ENCODE measurements at regions not wholly inside any gene's neighbourhood (a gene's known extent, or its start where the extent isn't known, plus 50 kb on each side); places are given as distances from the start of the nearest gene placed in this dataset.
A peak's percentile ranks its signal among the peaks of the same experiment; 100 is the strongest.

GRCh38 chr6:86728976-86729375 lies 208.4 kb upstream of the HTR1E start:
- TF ChIP-seq CTCF (IDR thresholded peaks at IDR 0.05; ENCODE audit: poor library complexity, severe bottlenecking), result no peak
- Histone ChIP-seq H3K4me1 (ENCODE audit: insufficient read depth, poor library complexity, severe bottlenecking) (no peaks in the 10 kb centered on the region), H3K27me3 (ENCODE audit: insufficient read depth, poor library complexity, severe bottlenecking) (no peaks in the 10 kb centered on the region), H3K9me3 (ENCODE audit: severe bottlenecking) (peaks cover 1% of the 10 kb centered on the region), H3K36me3 (ENCODE audit: low read depth) (no peaks in the 10 kb centered on the region), H3K4me3 (ENCODE audit: severe bottlenecking) (no peak overlapping the region), H3K27ac (ENCODE audit: poor library complexity, severe bottlenecking) (no peak overlapping the region)
- ATAC-seq (ENCODE audit: low read depth), result no peak
- DNase-seq (ENCODE audit: low spot score), result no peak

GRCh38 chr6:86724695-86725094 lies 212.6 kb upstream of the HTR1E start:
- Histone ChIP-seq H3K27ac (ENCODE audit: poor library complexity, severe bottlenecking) (peak overlapping the region; percentile 42), H3K9me3 (ENCODE audit: severe bottlenecking) (peaks cover 1% of the 10 kb centered on the region), H3K4me1 (ENCODE audit: insufficient read depth, poor library complexity, severe bottlenecking) (peaks cover 11% of the 10 kb centered on the region), H3K27me3 (ENCODE audit: insufficient read depth, poor library complexity, severe bottlenecking) (no peaks in the 10 kb centered on the region), H3K4me3 (ENCODE audit: severe bottlenecking) (no peak overlapping the region), H3K36me3 (ENCODE audit: low read depth) (no peaks in the 10 kb centered on the region)
- DNase-seq (ENCODE audit: low spot score) (no peak), ATAC-seq (ENCODE audit: low read depth) (no peak)
- no peak for TF ChIP-seq CTCF (IDR thresholded peaks at IDR 0.05; ENCODE audit: poor library complexity, severe bottlenecking)

GRCh38 chr6:86723729-86724128 lies 213.6 kb upstream of the HTR1E start:
- Histone ChIP-seq H3K4me1 (ENCODE audit: insufficient read depth, poor library complexity, severe bottlenecking) (peaks cover 11% of the 10 kb centered on the region), H3K4me3 (ENCODE audit: severe bottlenecking) (no peak overlapping the region), H3K27ac (ENCODE audit: poor library complexity, severe bottlenecking) (peak overlapping the region; percentile 42), H3K27me3 (ENCODE audit: insufficient read depth, poor library complexity, severe bottlenecking) (no peaks in the 10 kb centered on the region), H3K36me3 (ENCODE audit: low read depth) (no peaks in the 10 kb centered on the region), H3K9me3 (ENCODE audit: severe bottlenecking) (no peaks in the 10 kb centered on the region)
- DNase-seq (ENCODE audit: low spot score), result no peak
- no peak for TF ChIP-seq CTCF (IDR thresholded peaks at IDR 0.05; ENCODE audit: poor library complexity, severe bottlenecking)
- peak; percentile 85 for ATAC-seq (ENCODE audit: low read depth)

- peak; percentile 54 for ATAC-seq (ENCODE audit: low read depth)
- no peaks in the 10 kb centered on the region for H3K36me3 ChIP-seq (ENCODE audit: low read depth)
- no peak for DNase-seq (ENCODE audit: low spot score)
- H3K4me1 ChIP-seq (ENCODE audit: insufficient read depth, poor library complexity, severe bottlenecking), result peaks cover 11% of the 10 kb centered on the region
- H3K9me3 ChIP-seq (ENCODE audit: severe bottlenecking), result no peaks in the 10 kb centered on the region
- H3K4me3 ChIP-seq (ENCODE audit: severe bottlenecking), result no peak overlapping the region
- H3K27me3 ChIP-seq (ENCODE audit: insufficient read depth, poor library complexity, severe bottlenecking), result no peaks in the 10 kb centered on the region
- peak overlapping the region; percentile 42 for H3K27ac ChIP-seq (ENCODE audit: poor library complexity, severe bottlenecking)
- TF ChIP-seq CTCF (IDR thresholded peaks at IDR 0.05; ENCODE audit: poor library complexity, severe bottlenecking), result no peak
Observed at GRCh38 chr6:86723151-86723550, 214.2 kb upstream of the HTR1E start.

- Histone ChIP-seq H3K36me3 (ENCODE audit: low read depth) (no peaks in the 10 kb centered on the region), H3K27me3 (ENCODE audit: insufficient read depth, poor library complexity, severe bottlenecking) (no peaks in the 10 kb centered on the region), H3K4me1 (ENCODE audit: insufficient read depth, poor library complexity, severe bottlenecking) (peaks cover 11% of the 10 kb centered on the region), H3K4me3 (ENCODE audit: severe bottlenecking) (no peak overlapping the region), H3K9me3 (ENCODE audit: severe bottlenecking) (no peaks in the 10 kb centered on the region), H3K27ac (ENCODE audit: poor library complexity, severe bottlenecking) (no peak overlapping the region)
- DNase-seq (ENCODE audit: low spot score) (no peak), ATAC-seq (ENCODE audit: low read depth) (no peak)
- no peak for TF ChIP-seq CTCF (IDR thresholded peaks at IDR 0.05; ENCODE audit: poor library complexity, severe bottlenecking)
Observed at GRCh38 chr6:86722131-86722530, 215.2 kb upstream of the HTR1E start.

All from RWPE2 (cell line).